ENCODE measurements at regions not wholly inside any gene's neighbourhood (a gene's known extent, or its start where the extent isn't known, plus 50 kb on each side); places are given as distances from the start of the nearest gene placed in this dataset.
A peak's percentile ranks its signal among the peaks of the same experiment; 100 is the strongest.
"Not testable (repeated sequence)": the region's sequence is repeated elsewhere in the genome, so short reads cannot be mapped to it uniquely, and the experiment has no call there.

DNA sequence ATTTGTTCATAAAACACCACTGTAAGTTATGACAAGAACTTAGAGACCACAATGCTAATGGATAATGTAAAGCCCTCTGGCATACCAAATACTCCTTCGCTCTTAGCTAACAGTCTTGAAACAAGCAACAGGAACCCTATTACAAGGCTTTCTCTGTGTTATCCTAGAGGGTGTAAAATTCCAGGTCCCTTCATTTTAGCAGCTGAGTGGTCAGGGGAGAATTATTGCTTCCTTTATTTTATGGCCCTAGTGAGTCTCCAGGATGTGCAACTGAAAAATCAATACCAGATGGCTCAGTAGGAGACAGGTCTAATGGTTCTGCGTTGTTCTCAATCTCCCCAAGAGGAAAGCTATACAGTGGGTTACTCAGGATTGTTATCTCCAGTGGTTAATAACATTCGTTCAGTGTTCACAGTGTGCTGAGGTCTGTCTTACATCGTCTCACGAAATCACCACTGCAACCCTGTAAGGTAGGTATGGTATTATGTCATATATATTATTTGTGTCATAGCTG is 172.7 kb upstream of the CNOT2 start:
- no peak for ATAC-seq

GRCh38 chr12:70074510-70074909 is 168.7 kb upstream of the CNOT2 start:
- ATAC-seq, result no peak

DNA sequence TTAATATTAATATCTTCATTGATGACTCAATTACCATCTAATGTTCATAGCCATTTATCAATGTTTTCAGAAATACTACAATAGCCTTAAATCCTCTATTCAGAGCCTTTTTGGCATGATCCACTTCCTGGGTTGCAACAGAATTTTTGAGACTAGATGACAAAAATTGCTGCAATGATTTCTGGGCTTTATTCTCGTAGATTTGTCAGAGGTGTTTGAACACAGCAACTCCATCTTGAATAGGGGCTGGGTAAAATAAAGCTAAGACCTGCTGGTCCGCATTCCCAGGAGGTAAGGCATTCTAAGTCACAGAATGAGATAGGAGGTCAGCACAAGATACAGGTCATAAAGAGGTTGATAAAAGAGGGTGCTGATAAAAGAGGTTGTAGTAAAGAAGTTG is 165.8 kb upstream of the CNOT2 start:
- ATAC-seq, result no peak

GRCh38 chr12:70078161-70078560 is 165.1 kb upstream of the CNOT2 start:
- no peak for ATAC-seq

DNA sequence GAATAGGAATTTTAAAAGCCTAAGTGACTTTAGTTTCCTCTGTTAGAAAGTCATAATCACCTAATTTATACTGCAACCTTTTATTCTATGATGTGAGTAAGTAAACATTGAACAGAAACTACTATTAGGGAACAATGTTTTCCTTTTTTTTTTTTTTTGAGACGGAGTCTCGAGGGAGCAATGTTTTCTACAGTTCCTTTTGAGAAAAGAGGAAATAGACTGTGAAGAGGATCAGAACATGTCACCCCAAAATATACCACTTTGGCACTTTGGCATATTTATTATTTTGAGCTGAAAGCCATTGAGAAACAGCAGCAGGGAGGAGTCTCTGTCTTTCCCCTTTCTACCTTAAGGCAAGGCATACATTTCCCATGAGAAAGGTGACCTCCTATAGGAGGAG is 162.7 kb upstream of the CNOT2 start:
- ATAC-seq, result no peak

DNA sequence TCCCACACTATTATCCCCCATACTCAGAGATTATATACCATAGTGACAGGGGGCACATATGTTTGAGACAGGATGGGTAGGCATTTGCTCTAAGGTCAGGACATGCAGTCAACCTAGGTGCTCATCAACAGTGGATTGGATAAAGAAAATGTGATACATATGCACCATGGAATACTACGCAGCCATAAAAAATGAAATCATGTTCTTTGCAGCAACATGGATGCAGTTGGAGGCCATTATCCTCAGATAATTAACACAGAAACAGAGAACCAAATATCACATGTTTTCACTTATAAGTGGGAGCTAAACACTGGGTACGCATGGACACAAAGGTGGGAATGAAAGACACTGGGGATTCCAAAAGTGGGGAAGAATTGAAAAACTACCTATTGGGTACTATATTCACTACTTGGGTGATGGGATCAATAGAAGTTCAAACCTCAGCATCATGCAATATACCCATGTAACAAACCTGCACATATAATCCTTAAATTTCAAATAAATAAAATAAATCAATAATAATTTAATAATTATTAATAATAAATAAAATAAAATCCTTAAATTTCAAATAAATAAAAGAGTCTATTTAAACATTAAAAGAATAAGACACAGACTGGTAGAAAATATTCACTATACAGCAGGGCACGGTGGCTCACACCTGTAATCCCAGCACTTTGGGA is 160.1 kb upstream of the CNOT2 start:
- ATAC-seq, result no peak

- ATAC-seq, result no peak
Measured at GRCh38 chr12:70083677-70084020, 159.6 kb upstream of the CNOT2 start.

DNA sequence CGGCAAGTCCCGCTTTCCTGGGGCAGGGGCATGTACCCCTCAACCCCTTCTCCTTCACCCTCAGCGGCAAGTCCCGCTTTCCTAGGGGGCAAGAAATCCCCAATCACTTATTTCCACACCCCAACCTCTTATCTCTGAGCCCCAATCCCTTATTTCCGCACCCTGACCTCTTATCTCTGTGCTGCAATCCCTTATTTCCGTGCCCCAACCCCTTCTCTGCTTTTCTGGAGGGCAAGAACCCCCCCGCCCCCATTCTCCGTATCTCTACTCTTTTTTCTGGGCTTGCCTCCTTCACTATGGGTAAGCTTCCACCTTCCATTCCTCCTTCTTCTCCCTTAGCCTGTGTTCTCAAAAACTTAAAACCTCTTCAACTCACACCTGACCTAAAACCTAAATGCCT is 156.9 kb upstream of the CNOT2 start:
- not testable (repeated sequence) for ATAC-seq

- ATAC-seq, result no peak
Measured at GRCh38 chr12:70091021-70091521, 152.2 kb upstream of the CNOT2 start.

- ATAC-seq, result no peak
Measured at GRCh38 chr12:70094467-70094866, 148.8 kb upstream of the CNOT2 start.

DNA sequence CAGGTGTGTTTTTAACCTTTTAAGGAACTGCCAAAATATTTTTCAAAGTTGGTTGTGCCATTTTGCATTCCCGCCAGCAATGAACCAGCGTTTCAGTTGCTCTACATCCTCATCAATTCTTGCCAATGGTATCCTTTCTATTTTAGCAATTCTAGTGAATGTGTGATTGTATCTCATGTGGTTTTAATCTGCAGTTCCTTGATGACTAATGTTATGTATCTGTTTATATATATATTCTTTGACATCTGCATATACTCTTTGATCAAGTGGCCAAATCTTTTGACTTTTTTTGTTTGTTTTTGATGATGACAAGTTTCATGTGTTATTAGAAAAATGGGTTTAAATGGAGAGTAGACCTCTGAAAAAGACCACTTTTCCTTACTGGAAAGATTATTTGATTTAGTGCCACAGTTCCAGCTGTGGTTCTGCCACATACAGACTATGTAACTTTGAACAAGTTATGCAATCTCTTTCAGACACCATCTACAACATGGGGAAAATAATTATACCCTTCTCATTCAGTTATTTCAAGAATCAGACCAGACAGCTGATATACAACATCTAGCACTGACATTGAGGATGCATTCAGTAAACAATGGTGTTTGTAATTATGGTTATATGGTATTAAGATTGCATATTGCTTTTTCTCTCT is 146.3 kb upstream of the CNOT2 start:
- ATAC-seq, result no peak

DNA sequence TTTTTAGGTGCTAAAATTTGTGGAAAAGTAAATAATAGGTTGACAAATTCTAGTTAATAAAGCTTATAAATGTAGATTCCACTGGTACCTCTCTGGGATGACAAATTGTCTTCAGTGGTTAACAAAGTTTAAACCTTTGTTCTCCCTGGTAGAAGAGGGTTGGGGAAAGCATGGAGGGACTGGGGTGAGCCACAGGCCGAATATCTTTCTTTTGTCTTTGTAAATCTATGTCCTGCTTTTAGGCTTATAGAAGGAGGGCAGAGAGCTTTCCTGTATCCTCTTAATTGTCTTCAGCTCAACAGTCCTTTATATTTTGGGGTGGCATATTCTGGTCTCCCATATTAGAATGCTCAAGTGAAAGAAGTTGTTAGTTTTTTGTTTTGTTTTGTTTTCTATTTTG is 142.2 kb upstream of the CNOT2 start:
- no peak for ATAC-seq

DNA sequence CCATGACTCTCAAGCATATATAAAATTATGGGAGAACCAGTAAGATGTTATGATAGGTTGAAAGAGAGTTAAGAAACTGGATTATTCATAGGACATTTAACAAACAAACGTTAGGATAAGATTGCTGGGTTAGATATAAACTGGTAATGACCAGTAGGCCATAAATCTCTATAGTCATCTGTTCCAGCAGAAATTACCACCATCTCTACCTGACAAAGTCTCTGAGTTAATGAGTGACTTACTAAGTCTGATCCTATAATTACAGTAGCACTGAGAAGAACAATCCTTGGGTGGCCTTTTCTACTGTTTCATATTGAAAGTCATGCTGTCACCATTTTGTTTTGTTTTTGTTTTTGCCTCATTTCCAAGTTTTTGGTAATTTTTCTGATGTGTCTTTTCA is 136.9 kb upstream of the CNOT2 start:
- no peak for ATAC-seq

DNA sequence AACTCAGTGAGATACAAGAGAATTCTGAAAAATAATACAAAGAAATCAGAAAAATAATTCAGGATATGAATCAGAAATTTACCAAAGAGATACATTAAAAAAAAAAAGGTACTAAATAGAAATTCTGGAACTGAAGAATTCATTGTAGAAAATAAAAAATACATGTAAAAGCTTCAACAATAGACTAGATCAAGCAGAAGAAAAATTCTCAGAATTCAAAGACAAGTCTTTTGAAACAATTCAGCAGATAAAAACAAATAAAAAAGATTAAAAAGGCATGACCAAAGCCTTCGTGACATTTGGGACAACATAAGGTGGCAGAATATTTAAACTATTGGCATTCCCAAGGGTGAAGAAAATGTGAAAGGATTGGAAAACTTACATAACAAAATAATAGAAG is 133.1 kb upstream of the CNOT2 start:
- no peak for ATAC-seq

- ATAC-seq, result no peak
Measured at GRCh38 chr12:70117670-70118069, 125.6 kb upstream of the CNOT2 start.

GRCh38 chr12:70120970-70121369 is 122.3 kb upstream of the CNOT2 start:
- ATAC-seq, result no peak

DNA sequence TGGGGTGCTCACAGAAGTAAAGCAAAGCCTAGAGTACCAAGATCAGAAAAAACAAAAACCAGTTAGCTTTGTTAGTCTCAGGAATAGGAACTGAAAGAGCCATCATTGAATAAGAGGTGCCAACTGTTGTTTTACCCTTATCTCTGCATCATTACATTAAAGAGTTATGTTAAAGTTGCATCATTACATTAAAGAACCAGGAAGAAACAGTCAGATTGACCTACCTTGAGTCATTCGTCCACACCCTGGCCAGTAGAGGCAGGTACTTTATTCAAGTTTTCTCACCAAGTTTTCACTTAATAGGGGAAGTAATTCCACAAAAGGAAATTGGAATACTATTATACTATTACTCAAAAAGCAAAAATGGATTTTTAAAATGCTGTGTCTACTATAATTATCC is 121.7 kb upstream of the CNOT2 start:
- peak; percentile 95 for ATAC-seq

GRCh38 chr12:70122804-70123203 is 120.4 kb upstream of the CNOT2 start:
- ATAC-seq, result no peak

DNA sequence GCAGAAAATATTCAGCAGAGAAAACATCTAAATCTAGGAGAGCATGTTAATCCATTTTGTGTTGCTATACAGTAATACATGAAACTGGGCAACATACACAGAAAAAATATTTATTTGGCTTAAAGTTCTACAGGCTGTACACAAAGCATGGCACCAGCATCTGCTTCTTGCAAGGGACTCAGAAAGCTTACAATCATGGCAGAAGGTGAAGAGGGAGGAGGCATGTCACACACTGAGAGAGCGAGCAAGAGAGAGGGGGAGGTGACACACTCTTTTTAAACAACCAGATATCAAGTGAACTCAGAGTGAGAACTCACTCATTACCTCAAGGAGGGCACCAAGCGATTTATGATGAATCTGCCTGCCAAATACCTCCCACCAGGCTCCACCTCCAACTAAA is 94.2 kb upstream of the CNOT2 start:
- no peak for ATAC-seq

- ATAC-seq, result no peak
Measured at GRCh38 chr12:70149665-70150064, 93.6 kb upstream of the CNOT2 start.

DNA sequence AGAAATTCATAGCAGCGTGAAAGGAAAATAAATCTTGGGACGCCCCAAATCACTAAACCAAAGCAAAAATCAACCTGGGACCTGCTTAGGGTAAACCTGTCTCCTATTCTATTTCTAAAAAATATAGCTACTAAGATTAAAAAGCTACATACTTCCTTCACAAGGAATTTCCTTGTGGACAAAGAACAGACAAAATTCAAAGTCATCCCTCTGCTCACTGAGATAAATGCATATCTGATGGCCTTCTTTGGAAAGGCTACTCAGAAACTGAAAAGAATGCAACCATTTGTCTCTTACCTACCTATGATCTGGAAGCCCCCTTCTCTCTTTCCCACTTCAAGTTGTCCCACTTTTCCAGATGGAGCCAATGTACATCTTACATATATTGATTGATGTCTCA is 93.0 kb upstream of the CNOT2 start:
- ATAC-seq, result no peak

- no peak for ATAC-seq
Measured at GRCh38 chr12:70151993-70152392, 91.2 kb upstream of the CNOT2 start.

DNA sequence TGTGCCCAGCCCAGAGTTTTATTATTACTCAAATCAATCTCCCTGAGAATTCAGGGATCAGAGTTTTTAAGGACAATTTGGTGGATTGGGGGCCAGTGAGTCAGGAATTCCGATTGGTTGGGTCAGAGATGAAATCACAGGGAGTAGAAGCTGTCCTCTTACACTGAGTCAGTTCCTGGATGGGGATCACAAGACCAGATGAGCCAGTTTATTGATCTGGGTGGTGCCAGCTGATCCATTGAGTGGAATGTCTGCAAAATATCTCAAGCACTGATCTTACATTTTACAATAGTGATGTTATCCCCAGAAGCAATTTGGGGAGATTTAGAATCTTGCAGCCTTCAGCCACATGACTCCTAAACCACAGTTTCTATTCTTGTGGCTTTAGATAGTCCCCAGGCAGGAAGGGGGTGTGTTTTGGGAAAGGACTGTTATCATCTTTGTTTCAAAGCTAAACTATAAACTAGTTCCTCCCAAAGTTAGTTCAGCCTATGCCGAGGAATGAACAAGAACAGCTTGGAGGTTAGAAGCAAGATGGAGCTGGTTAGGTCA is 89.1 kb upstream of the CNOT2 start:
- no peak for ATAC-seq

DNA sequence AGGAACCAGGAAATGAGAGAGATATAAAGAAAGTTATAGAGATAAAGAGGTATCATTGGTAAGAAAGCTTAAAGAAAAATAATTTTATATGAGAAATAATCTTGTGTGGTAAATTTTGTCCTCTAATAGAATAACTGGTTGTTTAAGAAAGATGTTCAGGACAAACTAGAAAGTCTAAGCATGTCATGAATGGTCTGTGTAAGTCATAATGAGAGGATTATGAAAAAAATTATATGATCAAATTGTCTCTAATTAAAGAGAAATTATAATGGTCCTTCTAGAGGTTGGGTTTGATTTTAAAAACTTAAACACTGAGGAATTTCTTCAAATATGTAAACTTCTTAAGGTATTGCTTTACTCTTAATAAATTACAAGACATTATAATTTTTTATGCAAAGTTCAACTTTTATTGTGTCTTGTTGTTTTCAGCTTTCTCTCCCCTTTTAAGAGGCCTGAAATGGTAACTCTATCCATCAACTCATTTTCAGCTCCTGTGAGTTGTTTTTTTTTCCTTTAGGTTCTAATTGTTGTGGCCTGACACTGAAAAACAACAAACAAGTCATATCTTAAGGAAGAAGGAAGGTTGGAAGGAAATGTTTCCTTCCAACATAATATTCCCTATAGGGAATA is 88.2 kb upstream of the CNOT2 start:
- ATAC-seq, result no peak

Data from esophagus mucosa (tissue), 1 donor.